BJ (cell line): ENCODE measurements at regions not wholly inside any gene's neighbourhood (a gene's known extent, or its start where the extent isn't known, plus 50 kb on each side); places are given as distances from the start of the nearest gene placed in this dataset.

Experiments
- CTCF ChIA-PET: fragments of 350-600 bp; formaldehyde crosslinking; extraction: SDS; loops from one replicate; lab custom pipeline; 2021; ENCODE audit warnings: antibody characterized with exemption, inconsistent platforms; lab: Yijun Ruan, JAX
- POLR2A ChIA-PET: fragments of 300-600 bp; sonication (Branson Sonifier 250); formaldehyde crosslinking; extraction: SDS; loops from one replicate; lab custom pipeline; 2021; ENCODE audit warnings: antibody characterized with exemption; lab: Charles Lee
- DNase-seq: peaks from one replicate; pipeline ENCODE4 v3.0.0-alpha.2; 2011; ENCODE audit warnings: low read depth
- H3K27me3 ChIP-seq: 2 replicates; pipeline ENCODE4 v1.6.0; 2011; ENCODE audit warnings: low read length; ENCODE audit not compliant: control insufficient read depth, insufficient read depth
- H3K36me3 ChIP-seq: 2 replicates; pipeline ENCODE4 v1.5.1; 2011; ENCODE audit warnings: low read length; ENCODE audit not compliant: control insufficient read depth, insufficient read depth
- H3K4me3 ChIP-seq: 2 replicates; pipeline ENCODE4 v1.5.1; 2011; ENCODE audit warnings: low read depth, mild to moderate bottlenecking, control low read depth, low read length
- TF ChIP-seq, protein P1 (sequence below): IDR thresholded peaks from 2 replicates; pipeline ENCODE4 v1.5.1; 2011; ENCODE audit warnings: low read depth, mild to moderate bottlenecking, control low read depth, inconsistent platforms, low read length, moderate library complexity; ENCODE audit not compliant: insufficient read depth

GRCh38 chr2:239545741-239546392 lies 145.0 kb upstream of the HDAC4 start:
- TF ChIP-seq, protein P1, sequence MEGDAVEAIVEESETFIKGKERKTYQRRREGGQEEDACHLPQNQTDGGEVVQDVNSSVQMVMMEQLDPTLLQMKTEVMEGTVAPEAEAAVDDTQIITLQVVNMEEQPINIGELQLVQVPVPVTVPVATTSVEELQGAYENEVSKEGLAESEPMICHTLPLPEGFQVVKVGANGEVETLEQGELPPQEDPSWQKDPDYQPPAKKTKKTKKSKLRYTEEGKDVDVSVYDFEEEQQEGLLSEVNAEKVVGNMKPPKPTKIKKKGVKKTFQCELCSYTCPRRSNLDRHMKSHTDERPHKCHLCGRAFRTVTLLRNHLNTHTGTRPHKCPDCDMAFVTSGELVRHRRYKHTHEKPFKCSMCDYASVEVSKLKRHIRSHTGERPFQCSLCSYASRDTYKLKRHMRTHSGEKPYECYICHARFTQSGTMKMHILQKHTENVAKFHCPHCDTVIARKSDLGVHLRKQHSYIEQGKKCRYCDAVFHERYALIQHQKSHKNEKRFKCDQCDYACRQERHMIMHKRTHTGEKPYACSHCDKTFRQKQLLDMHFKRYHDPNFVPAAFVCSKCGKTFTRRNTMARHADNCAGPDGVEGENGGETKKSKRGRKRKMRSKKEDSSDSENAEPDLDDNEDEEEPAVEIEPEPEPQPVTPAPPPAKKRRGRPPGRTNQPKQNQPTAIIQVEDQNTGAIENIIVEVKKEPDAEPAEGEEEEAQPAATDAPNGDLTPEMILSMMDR = no peak
- Histone ChIP-seq H3K36me3 (no peaks in the 10 kb centered on the region), H3K4me3 (no peak overlapping the region), H3K27me3 (no peaks in the 10 kb centered on the region)
- ChIA-PET CTCF (no interaction called here), POLR2A (no interaction called here)
- DNase-seq = no peak

DNA sequence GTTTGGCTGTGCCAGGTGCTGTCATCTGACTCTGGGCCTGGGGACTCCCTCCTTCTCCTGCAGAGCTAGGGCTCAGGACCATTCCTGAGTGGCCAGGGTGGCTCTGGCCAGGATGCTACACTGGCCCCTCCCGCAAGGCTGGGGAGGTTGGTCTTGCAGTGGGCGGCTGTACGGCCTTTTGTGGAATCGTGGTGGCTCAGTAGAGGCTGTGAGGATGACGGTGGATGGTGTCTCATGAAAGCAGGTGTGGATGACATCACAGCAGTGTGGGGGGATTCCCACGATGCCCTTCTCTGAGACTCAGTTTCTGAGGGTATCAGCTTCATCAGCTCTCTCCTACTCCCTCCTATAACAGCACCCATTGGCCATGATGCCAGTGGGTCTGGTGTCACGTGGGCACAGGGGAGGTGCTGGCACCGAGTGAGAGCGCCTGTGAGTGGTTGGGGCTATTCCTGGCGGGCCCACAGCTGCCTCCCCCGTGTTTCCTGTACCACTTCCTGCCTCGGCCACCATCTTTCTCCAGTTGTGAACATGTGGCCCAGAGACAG lies 144.2 kb upstream of the HDAC4 start:
- Histone ChIP-seq H3K27me3 (no peaks in the 10 kb centered on the region), H3K36me3 (no peaks in the 10 kb centered on the region), H3K4me3 (no peak overlapping the region)
- TF ChIP-seq, protein P1 = no peak
- POLR2A ChIA-PET = no interaction called here
- CTCF ChIA-PET = no interaction called here
- no peak for DNase-seq

GRCh38 chr2:239544143-239544917 lies 143.5 kb upstream of the HDAC4 start:
- no peaks in the 10 kb centered on the region for H3K36me3 ChIP-seq
- no peaks in the 10 kb centered on the region for H3K27me3 ChIP-seq
- no peak overlapping the region for H3K4me3 ChIP-seq
- TF ChIP-seq, protein P1 = no peak
- POLR2A ChIA-PET = no interaction called here
- CTCF ChIA-PET = no interaction called here
- DNase-seq = no peak

DNA sequence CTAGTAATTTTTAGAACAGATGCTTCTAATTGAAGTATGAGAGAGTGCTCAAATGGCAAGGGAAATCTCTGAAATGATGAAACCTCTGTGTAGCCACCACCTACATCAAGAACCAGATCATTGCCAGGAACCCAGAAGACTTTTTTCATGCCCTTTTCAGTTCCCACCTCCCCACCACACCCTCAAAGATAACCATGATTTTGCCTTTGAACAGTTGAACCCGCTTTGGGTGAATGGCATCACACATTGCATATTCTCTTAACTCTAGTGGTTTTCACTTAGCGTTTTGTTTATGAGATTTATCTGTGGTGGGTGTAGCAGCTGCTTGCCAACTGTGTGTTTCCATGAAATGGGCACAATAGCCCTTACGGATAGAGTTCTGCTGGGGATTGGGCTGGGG lies 142.9 kb upstream of the HDAC4 start:
- Histone ChIP-seq H3K4me3 (no peak overlapping the region), H3K27me3 (no peaks in the 10 kb centered on the region), H3K36me3 (no peaks in the 10 kb centered on the region)
- ChIA-PET CTCF (no interaction called here), POLR2A (no interaction called here)
- TF ChIP-seq, protein P1 = no peak
- no peak for DNase-seq

DNA sequence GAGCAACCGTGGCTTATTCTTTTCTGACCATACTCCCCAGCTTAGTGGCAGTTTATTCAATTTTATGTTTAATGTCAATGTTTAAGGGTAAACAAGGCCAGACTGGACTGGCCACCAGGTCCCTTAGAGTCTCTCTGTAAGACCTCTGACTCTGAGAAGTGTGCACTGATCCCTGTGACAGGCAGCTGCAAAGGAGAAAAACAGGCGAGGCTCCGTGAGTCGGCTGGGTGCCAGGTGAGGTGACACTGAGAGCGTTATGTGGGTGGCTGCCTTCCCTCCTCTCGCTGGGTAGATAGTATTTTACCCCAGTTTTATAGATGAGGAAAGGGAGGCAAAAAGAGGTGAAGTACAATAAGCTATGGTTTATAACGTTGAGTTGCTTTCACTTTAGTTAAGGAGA lies 139.4 kb upstream of the HDAC4 start:
- H3K36me3 ChIP-seq = no peaks in the 10 kb centered on the region
- H3K27me3 ChIP-seq = no peaks in the 10 kb centered on the region
- no peak overlapping the region for H3K4me3 ChIP-seq
- DNase-seq = no peak
- ChIA-PET POLR2A (no interaction called here), CTCF (no interaction called here)
- TF ChIP-seq, protein P1 = no peak
